Aorta (tissue), 5 donors: ENCODE measurements at regions not wholly inside any gene's neighbourhood (a gene's known extent, or its start where the extent isn't known, plus 50 kb on each side); places are given as distances from the start of the nearest gene placed in this dataset.
"Not testable (repeated sequence)": the region's sequence is repeated elsewhere in the genome, so short reads cannot be mapped to it uniquely, and the experiment has no call there.

Experiments
- ATAC-seq: fragments of 200-7000 bp; cut with Tn5 transposase; one replicate; pipeline ENCODE4 v1.9.1; 2022; ENCODE audit warnings: moderate library complexity; ENCODE audit not compliant: low FRiP score
- DNase-seq, 2 donors: peaks; one replicate each; pipeline ENCODE4 v3.0.0-alpha.2; 2020
- H3K27ac ChIP-seq, 2 donors: one replicate each; pipeline ENCODE4 v1.5.1; 2013; ENCODE audit warnings: low read length in 2 of 2, mild to moderate bottlenecking in 2 of 2, moderate library complexity in 2 of 2, control low read depth in 1 of 2, inconsistent platforms in 1 of 2, low read depth in 1 of 2
- H3K27me3 ChIP-seq, 2 donors: one replicate each; pipeline ENCODE4 v1.6.1; 2013; ENCODE audit warnings: control low read depth in 1 of 2, low read length in 1 of 2, mild to moderate bottlenecking in 1 of 2, moderate library complexity in 1 of 2; ENCODE audit not compliant: insufficient read depth in 2 of 2, control insufficient read depth in 1 of 2
- H3K36me3 ChIP-seq, 2 donors: one replicate each; pipeline ENCODE4 v1.6.1; 2013; ENCODE audit warnings: control low read depth in 1 of 2, low read length in 1 of 2, mild to moderate bottlenecking in 1 of 2; ENCODE audit not compliant: insufficient read depth in 2 of 2, control insufficient read depth in 1 of 2
- H3K4me1 ChIP-seq, 2 donors: one replicate each; pipeline ENCODE4 v1.6.1; 2013; ENCODE audit warnings: low read length in 2 of 2, control low read depth in 1 of 2, mild to moderate bottlenecking in 1 of 2, moderate library complexity in 1 of 2; ENCODE audit not compliant: insufficient read depth in 2 of 2, control insufficient read depth in 1 of 2
- H3K4me3 ChIP-seq, 2 donors: one replicate each; pipeline ENCODE4 v1.5.1; 2013; ENCODE audit warnings: low read length in 2 of 2, control low read depth in 1 of 2, mild to moderate bottlenecking in 1 of 2
- H3K9me3 ChIP-seq: one replicate; pipeline ENCODE4 v1.6.1; 2013; ENCODE audit warnings: mild to moderate bottlenecking, low read length; ENCODE audit not compliant: control insufficient read depth
- WGBS, 2 donors: extraction: QIAGEN DNeasy Blood & Tissue Kit; methylation state at CpG; one replicate each; pipeline ENCODE4 v1.1.7; 2013; 5-methylcytosine and 5-hydroxymethylcytosine counted together
- intact Hi-C, 2 donors: fragments of 100-400 bp; cut with DNase I; formaldehyde crosslinking; loops; one replicate each; pipeline versions ENCODE4 v1.14.2 to v1.15.0; 2022
- donor health status: healthy with polysubstance abuse.
- donor health status: Bipolar disorder and iron deficiency.
- donor health status: DM: no; HTN: no; CAD: no.
- donor health status: DM: no; HTN: no; CAD: no.
- donor health status: DM: yes; HTN: yes; CAD: no.

DNA sequence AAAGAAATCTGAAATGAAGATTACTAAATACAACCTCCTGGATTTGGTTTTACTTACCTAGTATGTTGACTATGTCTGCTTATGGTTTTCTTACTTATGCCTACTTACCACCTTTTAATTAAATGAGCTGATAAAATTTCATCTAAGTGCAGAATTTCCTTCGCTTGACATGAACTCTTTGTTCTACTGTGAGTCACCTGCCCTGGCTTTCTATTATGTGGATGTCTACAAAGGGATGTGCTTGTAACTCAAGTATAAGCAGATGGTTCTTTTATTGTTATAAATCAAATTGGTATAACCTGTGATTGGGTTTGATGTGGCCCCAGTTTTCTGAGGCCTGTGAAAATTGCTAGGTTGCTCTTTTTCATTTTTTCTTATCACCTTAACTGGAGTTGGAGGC lies 389.1 kb upstream of the ANKRD30A start:
- Histone ChIP-seq H3K4me1 (no peaks in the 10 kb centered on the region), H3K9me3 (no peaks in the 10 kb centered on the region), H3K4me3 (no peak overlapping the region), H3K36me3 (no peaks in the 10 kb centered on the region), H3K27ac (no peak overlapping the region), H3K27me3 (no peaks in the 10 kb centered on the region)
- DNase-seq, result no peak
- intact Hi-C loops, result no loop called here
- 94 to 97% methylated on average over 1 of the region's 1 CpG for WGBS, 2 donors
- no peak for ATAC-seq

DNA sequence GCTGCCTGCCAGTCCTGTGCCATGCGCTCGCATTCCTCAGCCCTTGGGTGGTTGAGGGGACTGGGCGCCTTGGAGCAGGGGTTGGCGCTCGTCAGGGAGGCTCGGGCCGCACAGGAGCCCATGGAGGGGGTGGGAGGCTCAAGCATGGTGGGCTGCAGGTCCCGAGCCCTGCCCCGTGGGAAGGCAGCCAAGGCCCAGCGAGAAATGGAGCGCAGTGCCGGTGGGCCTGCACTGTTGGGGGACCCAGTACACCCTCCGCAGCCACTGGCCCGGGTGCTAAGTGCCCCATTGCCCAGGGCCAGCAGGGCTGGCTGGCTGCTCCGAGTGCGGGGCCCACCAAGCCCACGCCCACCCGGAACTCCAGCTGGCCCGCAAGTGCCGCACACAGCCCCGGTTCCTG lies 390.8 kb upstream of the ANKRD30A start:
- H3K36me3 ChIP-seq, H3K4me3 ChIP-seq, H3K9me3 ChIP-seq, H3K4me1 ChIP-seq, DNase-seq, intact Hi-C loops, H3K27ac ChIP-seq, ATAC-seq, H3K27me3 ChIP-seq: not testable (repeated sequence)
- 95 to 97% methylated on average over 21 of the region's 21 CpGs for WGBS, 2 donors

- no peaks in the 10 kb centered on the region for H3K9me3 ChIP-seq
- no peak overlapping the region for H3K27ac ChIP-seq
- DNase-seq (no peak), ATAC-seq (no peak)
- H3K4me3 ChIP-seq, result no peak overlapping the region
- H3K4me1 ChIP-seq, result no peaks in the 10 kb centered on the region
- intact Hi-C loops, result no loop called here
- WGBS, 2 donors, result 88 to 94% methylated on average over 6 of the region's 6 CpGs
- H3K27me3 ChIP-seq, result no peaks in the 10 kb centered on the region
- H3K36me3 ChIP-seq, result no peaks in the 10 kb centered on the region
Observed at GRCh38 chr10:36730316-36730715, 395.1 kb upstream of the ANKRD30A start.

DNA sequence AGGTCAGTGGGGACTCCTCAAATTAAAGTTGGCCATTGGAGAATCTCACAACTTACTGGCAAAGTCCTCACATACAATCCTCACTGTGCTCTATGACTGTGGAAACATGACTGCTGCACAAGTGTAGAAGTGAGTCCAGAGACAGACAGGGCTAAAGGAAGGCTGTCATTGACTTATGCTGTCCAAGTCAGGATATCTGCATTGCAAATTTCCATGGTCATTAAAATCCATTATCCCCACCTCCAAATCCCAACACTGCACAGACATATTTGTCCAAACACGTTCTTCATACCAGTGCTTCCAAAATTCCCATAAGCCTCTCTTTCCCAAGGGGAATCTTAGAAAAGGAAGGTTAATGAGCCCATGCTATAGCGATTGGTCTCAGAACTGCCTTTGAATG lies 396.8 kb upstream of the ANKRD30A start:
- Histone ChIP-seq H3K27ac (no peak overlapping the region), H3K36me3 (no peaks in the 10 kb centered on the region), H3K4me1 (no peaks in the 10 kb centered on the region), H3K9me3 (no peaks in the 10 kb centered on the region), H3K27me3 (no peaks in the 10 kb centered on the region), H3K4me3 (no peak overlapping the region)
- no peak for DNase-seq
- intact Hi-C loops, result no loop called here
- no peak for ATAC-seq
- 68 to 73% methylated on average over 2 of the region's 2 CpGs for WGBS, 2 donors

DNA sequence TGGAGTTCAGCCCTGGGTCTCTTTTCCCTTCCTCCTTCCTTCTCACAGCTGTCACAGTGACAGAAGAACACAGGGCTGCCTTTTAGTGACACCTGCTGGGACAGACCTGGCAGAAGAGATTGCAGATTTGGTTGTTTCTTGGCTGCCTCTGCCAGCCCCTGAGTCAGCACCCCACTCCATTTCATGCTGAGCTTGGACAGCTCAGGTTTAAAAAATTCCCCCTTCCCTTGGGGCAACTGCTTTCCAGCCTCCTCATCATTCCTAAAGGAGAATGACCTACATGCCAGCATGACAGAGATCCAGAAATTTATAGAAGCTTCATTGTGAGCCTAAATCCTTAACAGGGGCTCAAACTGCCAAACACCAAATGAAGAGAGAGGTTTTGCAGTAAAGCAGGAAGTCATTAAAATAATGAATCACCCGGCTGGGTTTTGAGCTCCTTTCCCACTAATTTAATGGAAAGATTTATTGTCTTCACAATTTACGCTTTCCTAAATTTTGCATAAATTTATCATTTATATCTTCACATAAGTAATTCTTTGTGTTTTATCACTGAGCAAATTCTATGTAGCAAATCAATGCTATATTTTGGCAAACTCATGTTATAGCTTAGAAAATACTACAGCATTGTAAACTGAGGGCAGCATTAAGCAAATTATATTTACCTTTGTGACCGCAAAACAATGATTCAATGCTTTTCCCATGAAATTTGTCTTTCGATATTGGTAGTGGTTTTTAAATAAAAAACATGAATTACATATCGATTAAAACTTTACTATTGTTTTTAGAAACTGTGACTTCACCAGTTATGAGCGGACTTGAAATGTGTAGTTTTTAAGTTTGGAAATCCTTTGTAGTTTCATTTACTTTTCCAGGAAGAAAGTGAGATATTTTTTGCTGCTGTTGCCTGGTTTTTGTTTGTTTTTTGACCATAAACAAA lies 399.5 kb upstream of the ANKRD30A start:
- Histone ChIP-seq H3K4me3 (no peak overlapping the region), H3K36me3 (no peaks in the 10 kb centered on the region), H3K27me3 (no peaks in the 10 kb centered on the region), H3K27ac (no peak overlapping the region), H3K9me3 (no peaks in the 10 kb centered on the region), H3K4me1 (no peaks in the 10 kb centered on the region)
- ATAC-seq (no peak), DNase-seq (peak in 1 of 2 donors; percentile 56)
- intact Hi-C loops, result no loop called here
- WGBS, 2 donors, result 74 to 76% methylated on average over 6 of the region's 6 CpGs

GRCh38 chr10:36722777-36723176 lies 402.6 kb upstream of the ANKRD30A start:
- ATAC-seq, result no peak
- no peak overlapping the region for H3K4me3 ChIP-seq
- intact Hi-C loops, result no loop called here
- no peak for DNase-seq
- H3K27ac ChIP-seq, result no peak overlapping the region
- no peaks in the 10 kb centered on the region for H3K9me3 ChIP-seq
- no peaks in the 10 kb centered on the region for H3K36me3 ChIP-seq
- H3K4me1 ChIP-seq, result no peaks in the 10 kb centered on the region
- 88 to 92% methylated on average over 9 of the region's 9 CpGs for WGBS, 2 donors
- no peaks in the 10 kb centered on the region for H3K27me3 ChIP-seq

DNA sequence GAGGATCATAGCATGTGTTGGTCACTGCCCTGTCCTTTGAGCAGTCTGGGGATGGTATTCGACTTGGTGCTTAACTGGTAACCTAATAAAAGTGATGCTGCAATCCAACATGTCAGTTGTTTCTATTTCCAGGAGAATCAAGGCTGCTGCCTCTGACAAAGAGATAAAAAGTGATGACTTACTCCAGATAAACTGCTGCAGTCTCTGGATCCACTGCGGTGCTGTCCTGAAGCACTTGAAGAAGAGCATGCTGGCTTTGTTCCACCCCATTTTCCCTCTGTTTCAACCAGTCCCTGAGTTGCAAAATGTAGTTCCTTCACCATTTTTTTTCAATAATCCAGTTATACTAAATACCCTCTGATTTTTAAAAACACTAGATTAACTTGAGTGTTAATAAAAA lies 403.5 kb upstream of the ANKRD30A start:
- intact Hi-C loops, result no loop called here
- Histone ChIP-seq H3K4me1 (no peaks in the 10 kb centered on the region), H3K36me3 (no peaks in the 10 kb centered on the region), H3K27ac (no peak overlapping the region), H3K4me3 (no peak overlapping the region), H3K9me3 (no peaks in the 10 kb centered on the region), H3K27me3 (no peaks in the 10 kb centered on the region)
- ATAC-seq (no peak), DNase-seq (no peak)
- 68 to 70% methylated on average over 2 of the region's 2 CpGs for WGBS, 2 donors

- DNase-seq, result no peak
- Histone ChIP-seq H3K27me3 (no peaks in the 10 kb centered on the region), H3K4me3 (no peak overlapping the region), H3K27ac (no peak overlapping the region), H3K4me1 (no peaks in the 10 kb centered on the region), H3K9me3 (no peaks in the 10 kb centered on the region), H3K36me3 (no peaks in the 10 kb centered on the region)
- WGBS, 2 donors, result 22 to 23% methylated on average over 1 of the region's 1 CpG
- ATAC-seq, result no peak
- intact Hi-C loops, result no loop called here
Observed at GRCh38 chr10:36720895-36721294, 404.5 kb upstream of the ANKRD30A start.

- DNase-seq, result no peak
- H3K4me3 ChIP-seq, result no peak overlapping the region
- no peaks in the 10 kb centered on the region for H3K27me3 ChIP-seq
- no peaks in the 10 kb centered on the region for H3K4me1 ChIP-seq
- H3K27ac ChIP-seq, result no peak overlapping the region
- no peaks in the 10 kb centered on the region for H3K36me3 ChIP-seq
- intact Hi-C loops, result no loop called here
- ATAC-seq, result no peak
- 88 to 89% methylated on average over 2 of the region's 2 CpGs for WGBS, 2 donors
- H3K9me3 ChIP-seq, result no peaks in the 10 kb centered on the region
Observed at GRCh38 chr10:36717118-36717517, 408.3 kb upstream of the ANKRD30A start.
